SK-N-SH treated with all-trans-retinoic acid at 6 μM for 48 hours (cell line): ENCODE measurements at regions not wholly inside any gene's neighbourhood (a gene's known extent, or its start where the extent isn't known, plus 50 kb on each side); places are given as distances from the start of the nearest gene placed in this dataset.

Experiments used
- ARNTL ChIP-seq: fragments of 450-650 bp; formaldehyde crosslinking; IDR thresholded peaks from 2 replicates; pipeline ENCODE4 v1.5.0; 2020; ENCODE audit warnings: low read depth, mild to moderate bottlenecking, moderate library complexity, borderline replicate concordance
- GLIS3 ChIP-seq: fragments of 250-450 bp; sonication (Bioruptor Pico); IDR thresholded peaks from 2 replicates; pipeline ENCODE4 v1.5.0; 2020; ENCODE audit warnings: mild to moderate bottlenecking, moderate library complexity
- ZFP3 ChIP-seq: fragments of 250-450 bp; sonication (Bioruptor Pico); IDR thresholded peaks from 2 replicates; pipeline ENCODE4 v1.5.0; 2020; ENCODE audit warnings: mild to moderate bottlenecking, moderate library complexity
- TF ChIP-seq, protein P1 (sequence below): fragments of 250-450 bp; sonication (Bioruptor Pico); IDR thresholded peaks from 2 replicates; pipeline ENCODE4 v1.8.0; 2021; ENCODE audit warnings: low read depth, mild to moderate bottlenecking, moderate library complexity, borderline replicate concordance

DNA sequence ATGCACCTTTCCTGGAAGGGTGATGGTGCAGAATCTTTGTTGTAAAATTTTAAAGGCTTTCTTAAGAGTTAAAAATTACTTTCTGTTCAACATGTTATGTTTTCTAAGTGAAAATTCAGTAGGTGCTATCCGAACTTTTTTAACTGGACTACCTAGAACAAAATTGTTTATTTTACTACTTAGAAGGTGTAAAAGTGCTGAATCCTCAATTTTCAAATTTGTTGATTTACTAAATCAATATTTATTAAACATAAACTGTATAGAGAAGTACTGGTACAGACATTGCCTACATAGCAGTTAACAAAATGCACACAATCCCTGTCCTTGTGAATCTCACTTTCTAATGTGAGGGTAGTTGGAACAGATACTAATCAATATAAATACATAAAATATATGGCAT is 277.5 kb downstream of the CTH start:
- TF ChIP-seq, protein P1, sequence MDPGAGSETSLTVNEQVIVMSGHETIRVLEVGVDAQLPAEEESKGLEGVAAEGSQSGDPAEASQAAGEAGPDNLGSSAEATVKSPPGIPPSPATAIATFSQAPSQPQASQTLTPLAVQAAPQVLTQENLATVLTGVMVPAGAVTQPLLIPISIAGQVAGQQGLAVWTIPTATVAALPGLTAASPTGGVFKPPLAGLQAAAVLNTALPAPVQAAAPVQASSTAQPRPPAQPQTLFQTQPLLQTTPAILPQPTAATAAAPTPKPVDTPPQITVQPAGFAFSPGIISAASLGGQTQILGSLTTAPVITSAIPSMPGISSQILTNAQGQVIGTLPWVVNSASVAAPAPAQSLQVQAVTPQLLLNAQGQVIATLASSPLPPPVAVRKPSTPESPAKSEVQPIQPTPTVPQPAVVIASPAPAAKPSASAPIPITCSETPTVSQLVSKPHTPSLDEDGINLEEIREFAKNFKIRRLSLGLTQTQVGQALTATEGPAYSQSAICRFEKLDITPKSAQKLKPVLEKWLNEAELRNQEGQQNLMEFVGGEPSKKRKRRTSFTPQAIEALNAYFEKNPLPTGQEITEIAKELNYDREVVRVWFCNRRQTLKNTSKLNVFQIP (CRISPR knock-in tag), result no peak
- TF ChIP-seq GLIS3 (CRISPR knock-in tag) (no peak), ZFP3 (CRISPR knock-in tag) (no peak), ARNTL (no peak)
